ENCODE measurements at regions not wholly inside any gene's neighbourhood (a gene's known extent, or its start where the extent isn't known, plus 50 kb on each side); places are given as distances from the start of the nearest gene placed in this dataset.

- Histone ChIP-seq H3K79me2 (ENCODE audit: insufficient read depth) (no peaks in the 10 kb centered on the region; the same call in 1 of the 2 replicates), H3K27me3 (ENCODE audit: insufficient read depth) (no peaks in the 10 kb centered on the region; the same call in 1 of the 2 replicates), H3K36me3 (replicated peaks in 1 of 2; ENCODE audit: control insufficient read depth in 1 of 2, insufficient read depth in 2 of 2, low read length in 1 of 2) (no peaks in the 10 kb centered on the region), H3K9me3 (no peaks in the 10 kb centered on the region), H3K4me1 (ENCODE audit: control insufficient read depth in 1 of 2, insufficient read depth in 2 of 2, low read depth in 1 of 2, low read length in 1 of 2) (peaks cover 0 to 6% of the 10 kb centered on the region in 2 experiments; a peak in 2 of 4 replicates), H3K27ac (ENCODE audit: low read depth in 2 of 2, low read length in 1 of 2) (no peak overlapping the region), H4K20me1 (ENCODE audit: insufficient read depth) (no peaks in the 10 kb centered on the region), H2AFZ (ENCODE audit: low read depth) (0 out of 2 replicates have a peak overlapping the region, but pooled peaks have one; percentile 61), H3K4me3 (ENCODE audit: low read depth in 2 of 2, low read length in 1 of 2) (no peak overlapping the region), H3K9me2 (no peaks in the 10 kb centered on the region), H3F3A (replicated peaks; ENCODE audit: insufficient read depth) (no peaks in the 10 kb centered on the region), H3K9ac (no peak overlapping the region), H3K4me2 (peak overlapping the region; percentile 42; the same call in 1 of the 2 replicates)
- CTCF ChIA-PET: no interaction called here
- WGBS (ENCODE audit: low lambda C conversion rate): 71% methylated on average over 10 of the region's 10 CpGs
- POLR2A ChIA-PET: no interaction called here
- TF ChIP-seq MEF2A (IDR thresholded peaks at IDR 0.05; ENCODE audit: borderline replicate concordance, low read depth) (no peak), RFX5 (IDR thresholded peaks at IDR 0.05; ENCODE audit: low read length) (no peak), FOXJ3 (CRISPR knock-in tag; IDR thresholded peaks at IDR 0.05) (no peak), USF2 (IDR thresholded peaks at IDR 0.05; ENCODE audit: borderline replicate concordance, low read depth, low read length) (no peak), IRF3 (IDR thresholded peaks at IDR 0.05; ENCODE audit: low read depth, low read length) (no peak), REST (IDR thresholded peaks at IDR 0.05; ENCODE audit: low read depth, low read length) (no peak), RAD21 (IDR thresholded peaks at IDR 0.05; ENCODE audit: low read length) (no peak), PBX3 (IDR thresholded peaks at IDR 0.05) (no peak), MAX (IDR thresholded peaks at IDR 0.05; ENCODE audit: low read depth) (no peak), MXI1 (IDR thresholded peaks at IDR 0.05; ENCODE audit: low read depth, low read length) (no peak), FOXM1 (IDR thresholded peaks at IDR 0.05; ENCODE audit: low read depth) (no peak), USF1 (IDR thresholded peaks at IDR 0.05; ENCODE audit: borderline replicate concordance, low read depth) (no peak), CHD2 (IDR thresholded peaks at IDR 0.05; ENCODE audit: low read length, partially characterized antibody) (no peak), GATA2 (CRISPR knock-in tag; IDR thresholded peaks at IDR 0.05) (no peak), TEAD4 (IDR thresholded peaks at IDR 0.05; ENCODE audit: borderline replicate concordance, insufficient read depth) (no peak), TCF12 (IDR thresholded peaks at IDR 0.05) (no peak)
- no peak for DNase-seq
Observed at GRCh38 chr18:57209713-57210106, 62.8 kb downstream of the BOD1L2 start.
